ENCODE measurements at regions not wholly inside any gene's neighbourhood (a gene's known extent, or its start where the extent isn't known, plus 50 kb on each side); places are given as distances from the start of the nearest gene placed in this dataset.

DNA sequence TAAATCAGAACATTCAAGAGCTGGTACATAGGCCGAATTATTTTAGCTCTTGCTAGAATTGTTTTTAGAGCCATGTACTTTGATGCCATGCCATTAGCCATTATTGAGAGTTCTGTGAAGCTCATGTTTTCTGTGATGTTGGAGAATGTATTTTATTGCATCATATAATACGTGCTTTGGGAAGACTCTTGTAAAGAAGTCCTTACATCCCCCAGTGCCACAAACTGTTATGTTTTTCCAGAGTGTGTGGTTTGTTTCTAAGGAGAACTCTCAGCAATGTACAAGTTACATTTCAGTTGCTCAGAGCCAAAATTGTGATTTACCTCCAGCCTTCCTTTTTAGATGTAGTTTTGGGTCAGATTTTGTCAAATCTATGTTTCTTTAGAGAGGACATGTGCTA is 148.6 kb downstream of the HAUS1 start:
- DNase-seq (ENCODE audit: extremely low spot score), result no peak
- ChIA-PET POLR2A (interaction anchor here (1.0 kb wide), 1 partner anchor 79 kb away, joined by 3 read pairs; a partner anchor contains a TSS), CTCF (no interaction called here)
- TF ChIP-seq SP1 (IDR thresholded peaks at IDR 0.05) (no peak), FOXM1 (IDR thresholded peaks at IDR 0.05; ENCODE audit: borderline replicate concordance) (no peak)
- TF ChIP-seq, protein P1, sequence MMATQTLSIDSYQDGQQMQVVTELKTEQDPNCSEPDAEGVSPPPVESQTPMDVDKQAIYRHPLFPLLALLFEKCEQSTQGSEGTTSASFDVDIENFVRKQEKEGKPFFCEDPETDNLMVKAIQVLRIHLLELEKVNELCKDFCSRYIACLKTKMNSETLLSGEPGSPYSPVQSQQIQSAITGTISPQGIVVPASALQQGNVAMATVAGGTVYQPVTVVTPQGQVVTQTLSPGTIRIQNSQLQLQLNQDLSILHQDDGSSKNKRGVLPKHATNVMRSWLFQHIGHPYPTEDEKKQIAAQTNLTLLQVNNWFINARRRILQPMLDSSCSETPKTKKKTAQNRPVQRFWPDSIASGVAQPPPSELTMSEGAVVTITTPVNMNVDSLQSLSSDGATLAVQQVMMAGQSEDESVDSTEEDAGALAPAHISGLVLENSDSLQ (IDR thresholded peaks at IDR 0.05), result no peak

DNA sequence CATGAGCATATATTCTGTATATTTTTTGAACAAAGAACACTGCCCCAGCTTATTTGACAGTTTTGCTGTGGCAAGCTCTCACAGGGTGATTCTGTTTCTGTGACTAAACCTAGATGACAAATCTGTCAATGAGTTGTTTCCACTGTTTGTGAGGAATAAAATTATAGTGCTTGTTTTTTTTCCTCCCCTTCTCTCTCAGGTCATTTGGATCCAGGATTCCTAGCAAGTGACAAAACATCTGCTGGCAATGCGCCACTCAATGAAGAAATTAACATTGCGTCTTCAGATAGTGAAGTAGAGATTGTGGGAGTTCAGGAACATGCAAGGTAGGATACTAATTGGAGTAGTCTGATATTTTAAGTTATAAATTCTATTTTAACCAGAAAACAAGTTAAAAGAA is 149.3 kb downstream of the HAUS1 start:
- TF ChIP-seq SUZ12 (IDR thresholded peaks at IDR 0.05) (no peak), NFRKB (IDR thresholded peaks at IDR 0.05) (no peak), ARNT (IDR thresholded peaks at IDR 0.05) (no peak), L3MBTL2 (conservative IDR thresholded peaks at IDR 0.05) (no peak), CTBP1 (IDR thresholded peaks at IDR 0.05; ENCODE audit: borderline replicate concordance) (no peak), SP1 (IDR thresholded peaks at IDR 0.05) (no peak), LEF1 (IDR thresholded peaks at IDR 0.05; ENCODE audit: borderline replicate concordance) (no peak), BHLHE40 (IDR thresholded peaks at IDR 0.05; ENCODE audit: borderline replicate concordance) (no peak), FOXA1 (IDR thresholded peaks at IDR 0.05) (no peak), ZNF384 (IDR thresholded peaks at IDR 0.05) (no peak), ELF4 (IDR thresholded peaks at IDR 0.05) (no peak), FOXM1 (IDR thresholded peaks at IDR 0.05; ENCODE audit: borderline replicate concordance) (no peak), FOXK2 (IDR thresholded peaks at IDR 0.05) (no peak), HDGF (IDR thresholded peaks at IDR 0.05; ENCODE audit: borderline replicate concordance) (no peak), TARDBP (IDR thresholded peaks at IDR 0.05) (no peak)
- TF ChIP-seq, protein P1 (IDR thresholded peaks at IDR 0.05), result no peak
- POLR2A ChIA-PET, result no interaction called here
- CTCF ChIA-PET, result no interaction called here
- no peak for DNase-seq (ENCODE audit: extremely low spot score)

DNA sequence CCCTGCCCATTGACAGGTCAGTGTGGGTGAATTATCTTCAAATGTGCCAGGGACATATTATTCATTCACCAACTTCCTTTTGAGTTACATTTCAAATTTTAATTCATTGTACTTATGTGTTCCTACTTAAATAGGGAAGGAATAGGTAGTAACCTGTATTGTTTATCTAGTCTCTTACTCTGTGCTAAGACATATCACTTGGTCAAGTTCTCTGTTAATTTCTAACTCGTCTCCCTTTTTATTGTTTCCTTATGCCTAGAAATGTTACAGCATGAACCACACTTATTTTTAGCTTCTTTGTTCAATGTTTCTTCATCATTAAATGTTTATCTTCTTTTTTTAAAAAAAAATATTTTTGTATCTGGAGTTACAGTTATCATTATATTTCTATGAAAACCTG is 151.9 kb downstream of the HAUS1 start:
- ChIA-PET POLR2A (no interaction called here), CTCF (no interaction called here)
- TF ChIP-seq FOXA1 (IDR thresholded peaks at IDR 0.05), result no peak
- TF ChIP-seq BHLHE40 (IDR thresholded peaks at IDR 0.05; ENCODE audit: borderline replicate concordance), result no peak
- TF ChIP-seq FOXM1 (IDR thresholded peaks at IDR 0.05; ENCODE audit: borderline replicate concordance), result no peak
- TF ChIP-seq SP1 (IDR thresholded peaks at IDR 0.05), result no peak
- TF ChIP-seq FOXK2 (IDR thresholded peaks at IDR 0.05), result no peak
- TF ChIP-seq ARNT (IDR thresholded peaks at IDR 0.05), result no peak
- TF ChIP-seq CTBP1 (IDR thresholded peaks at IDR 0.05; ENCODE audit: borderline replicate concordance), result no peak
- no peak for TF ChIP-seq NFRKB (IDR thresholded peaks at IDR 0.05)
- TF ChIP-seq TARDBP (IDR thresholded peaks at IDR 0.05), result no peak
- TF ChIP-seq SUZ12 (IDR thresholded peaks at IDR 0.05), result no peak
- TF ChIP-seq L3MBTL2 (conservative IDR thresholded peaks at IDR 0.05), result no peak
- TF ChIP-seq, protein P1 (IDR thresholded peaks at IDR 0.05), result no peak
- DNase-seq (ENCODE audit: extremely low spot score), result no peak

DNA sequence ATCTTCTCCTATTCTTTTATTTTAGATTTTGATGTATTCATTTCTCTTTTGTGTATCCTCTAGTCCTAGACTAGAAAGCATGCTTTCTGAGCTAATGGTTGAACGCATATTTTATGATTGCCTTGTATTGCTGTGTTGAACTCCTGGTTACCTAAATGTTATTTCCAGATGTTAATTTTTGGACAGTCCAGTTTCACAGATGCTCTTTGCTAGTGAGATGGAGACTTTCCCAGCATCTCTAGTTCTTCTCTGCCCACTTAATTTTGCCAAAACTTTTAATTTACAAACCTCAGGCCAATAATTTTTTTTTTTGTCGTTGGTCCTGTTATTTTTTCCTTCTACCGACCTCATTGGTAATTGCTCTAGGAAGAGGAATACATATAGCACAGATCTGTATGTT is 153.2 kb downstream of the HAUS1 start:
- no peak for DNase-seq (ENCODE audit: extremely low spot score)
- ChIA-PET CTCF (no interaction called here), POLR2A (no interaction called here)
- TF ChIP-seq FOXM1 (IDR thresholded peaks at IDR 0.05; ENCODE audit: borderline replicate concordance) (no peak), SP1 (IDR thresholded peaks at IDR 0.05) (no peak), NFRKB (IDR thresholded peaks at IDR 0.05) (no peak), HDGF (IDR thresholded peaks at IDR 0.05; ENCODE audit: borderline replicate concordance) (no peak), ZNF384 (IDR thresholded peaks at IDR 0.05) (no peak)

DNA sequence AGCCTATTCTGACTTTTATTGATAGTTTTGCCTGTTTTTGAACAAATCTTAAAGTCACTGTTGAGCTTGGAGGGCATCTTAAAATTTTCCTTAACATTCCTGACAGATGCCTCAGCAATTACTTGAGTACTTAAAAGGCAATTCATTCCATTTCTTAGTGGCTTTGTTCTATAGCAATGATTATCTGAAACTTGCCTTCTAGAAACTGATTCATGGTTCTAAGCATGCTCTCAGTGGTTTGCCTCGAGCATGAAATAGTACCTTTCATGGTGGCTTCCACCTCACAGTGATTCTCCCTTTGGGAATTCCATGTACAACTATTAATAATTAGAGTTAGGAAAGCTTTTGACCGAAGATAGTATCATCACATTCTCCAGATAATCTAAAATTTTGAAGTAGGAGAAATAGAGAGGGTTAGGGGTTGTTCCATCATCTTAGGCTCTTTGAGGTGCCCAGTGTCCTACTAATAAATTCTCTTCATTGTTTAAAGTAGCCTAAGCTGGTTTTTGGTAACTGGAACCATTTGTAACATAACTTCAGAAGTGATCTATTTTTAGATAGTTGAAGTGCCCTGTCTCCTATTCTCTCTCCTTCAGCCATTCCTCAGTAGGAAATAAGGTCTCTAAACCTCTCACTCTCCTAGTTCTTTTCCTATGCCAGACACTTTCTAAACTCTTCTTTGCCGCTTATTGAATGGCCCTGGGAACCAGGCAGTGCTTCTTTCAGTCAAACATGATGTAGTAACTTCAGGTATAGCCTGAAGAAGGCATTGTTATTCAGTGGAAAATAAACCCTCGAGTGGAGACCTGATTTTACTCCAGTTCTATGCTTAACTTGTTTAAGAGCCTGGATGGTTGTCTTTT is 156.1 kb downstream of the HAUS1 start:
- DNase-seq (ENCODE audit: extremely low spot score), result no peak
- POLR2A ChIA-PET, result no interaction called here
- TF ChIP-seq FOXA1 (IDR thresholded peaks at IDR 0.05) (no peak), TARDBP (IDR thresholded peaks at IDR 0.05) (no peak)
- CTCF ChIA-PET, result no interaction called here

DNA sequence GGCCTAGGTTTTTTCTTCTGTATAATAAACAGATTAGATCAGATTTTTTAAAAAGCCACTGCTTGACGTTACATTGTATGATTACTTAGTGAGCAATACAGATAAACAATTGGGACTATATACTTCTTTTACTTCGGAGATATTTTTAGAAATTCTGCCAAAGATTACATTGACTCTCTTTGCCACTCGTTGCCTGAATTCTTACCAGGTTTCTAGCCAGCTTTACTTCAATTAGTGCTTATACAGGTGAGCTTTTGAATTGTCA is 156.6 kb downstream of the HAUS1 start:
- POLR2A ChIA-PET, result no interaction called here
- TF ChIP-seq HDGF (IDR thresholded peaks at IDR 0.05; ENCODE audit: borderline replicate concordance) (no peak), SUZ12 (IDR thresholded peaks at IDR 0.05) (no peak), CTBP1 (IDR thresholded peaks at IDR 0.05; ENCODE audit: borderline replicate concordance) (no peak), FOXA1 (IDR thresholded peaks at IDR 0.05) (no peak), NFRKB (IDR thresholded peaks at IDR 0.05) (no peak), L3MBTL2 (conservative IDR thresholded peaks at IDR 0.05) (no peak), FOXK2 (IDR thresholded peaks at IDR 0.05) (no peak), TARDBP (IDR thresholded peaks at IDR 0.05) (no peak), LEF1 (IDR thresholded peaks at IDR 0.05; ENCODE audit: borderline replicate concordance) (no peak), FOXM1 (IDR thresholded peaks at IDR 0.05; ENCODE audit: borderline replicate concordance) (no peak), ZNF384 (IDR thresholded peaks at IDR 0.05) (no peak)
- TF ChIP-seq, protein P1 (IDR thresholded peaks at IDR 0.05), result no peak
- DNase-seq (ENCODE audit: extremely low spot score), result no peak
- CTCF ChIA-PET, result no interaction called here
